Fibroblast of mammary gland (primary cell): ENCODE measurements at regions not wholly inside any gene's neighbourhood (a gene's known extent, or its start where the extent isn't known, plus 50 kb on each side); places are given as distances from the start of the nearest gene placed in this dataset.

Source experiments
- DNase-seq: peaks from one replicate; pipeline ENCODE4 v3.0.0-alpha.2; 2010; ENCODE audit warnings: low read depth
- H3K4me3 ChIP-seq: 2 replicates; pipeline ENCODE4 v1.5.1; 2011; ENCODE audit warnings: low read depth, mild to moderate bottlenecking, low read length, moderate library complexity; ENCODE audit not compliant: control insufficient read depth
- CTCF ChIP-seq: conservative IDR thresholded peaks from 2 replicates; pipeline ENCODE4 v1.5.1; 2011; ENCODE audit warnings: low read depth, low read length, inconsistent platforms; ENCODE audit not compliant: control insufficient read depth, insufficient read depth

- TF ChIP-seq CTCF = no peak
- no peak overlapping the region for H3K4me3 ChIP-seq
- DNase-seq = no peak
Measured at GRCh38 chr5:136418301-136418700, 53.0 kb upstream of the TRPC7 start.
